ENCODE measurements at regions not wholly inside any gene's neighbourhood (a gene's known extent, or its start where the extent isn't known, plus 50 kb on each side); places are given as distances from the start of the nearest gene placed in this dataset.

DNA sequence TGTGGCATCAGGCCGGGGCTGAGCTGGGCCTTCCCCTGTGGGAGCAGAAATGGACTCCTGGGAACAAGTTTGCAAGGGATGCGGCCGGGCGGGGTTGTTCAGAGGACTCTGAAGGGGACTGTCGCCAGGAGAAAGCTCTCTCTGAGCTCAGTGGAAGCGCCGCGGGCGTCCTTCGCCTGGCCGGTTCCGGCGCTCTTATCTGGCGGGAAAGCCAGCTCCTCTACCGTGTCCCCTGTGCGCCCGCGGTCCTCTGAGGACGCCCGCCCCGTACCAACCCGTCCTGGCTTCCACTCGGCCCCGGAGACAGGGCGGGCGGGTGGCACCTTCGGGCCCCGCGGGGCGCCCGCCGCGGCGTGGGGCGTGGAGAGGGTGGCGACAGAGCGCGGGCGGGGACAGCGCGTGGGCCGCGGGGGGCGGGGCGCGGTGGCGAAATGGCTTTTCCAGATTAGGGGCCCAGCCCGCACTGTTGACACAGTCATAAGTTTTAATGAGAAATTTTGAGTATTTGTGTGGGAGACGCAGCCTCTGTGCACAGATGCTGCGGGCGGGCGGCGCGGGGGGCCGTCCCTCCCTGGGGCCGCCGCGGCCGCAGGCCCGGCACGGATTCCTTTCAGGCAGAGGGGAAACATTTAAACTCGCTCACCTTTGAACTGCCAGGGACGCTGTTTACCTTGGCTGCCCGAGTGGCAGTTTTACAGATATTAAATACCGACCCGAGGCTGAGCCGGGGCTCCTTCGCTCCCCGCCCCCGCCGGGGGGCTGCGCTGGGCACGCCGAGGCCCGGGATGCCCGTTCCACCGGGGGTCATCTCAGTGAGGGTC, 70.2 kb downstream of the FOXD2 start:
- H2AFZ ChIP-seq (ENCODE audit: low read length), result no peak overlapping the region
- no peak overlapping the region for H3K27ac ChIP-seq (ENCODE audit: insufficient read length, low read depth, low read length)
- H3K9ac ChIP-seq (ENCODE audit: extremely low read depth, insufficient read length, low read length), result no peak overlapping the region
- no peaks in the 10 kb centered on the region for H4K20me1 ChIP-seq (ENCODE audit: control insufficient read depth, insufficient read depth, insufficient read length)
- no peaks in the 10 kb centered on the region; a peak in 1 of 7 replicates for H3K36me3 Mint-ChIP-seq (ENCODE audit: insufficient read depth in 1 of 3, low read depth in 3 of 3)
- H3K9me3 Mint-ChIP-seq, result peaks cover 0 to 8% of the 10 kb centered on the region in 2 experiments; a peak in 2 of 5 replicates
- no peak overlapping the region for H2BK15ac ChIP-seq (ENCODE audit: low read depth, low read length)
- H3K79me2 ChIP-seq (ENCODE audit: insufficient read depth, low read length), result no peaks in the 10 kb centered on the region
- H3K56ac ChIP-seq (ENCODE audit: insufficient read length, low read depth, low read length), result no peak overlapping the region
- no peak overlapping the region for H2AK5ac ChIP-seq (ENCODE audit: insufficient read length, low read length)
- H3K18ac ChIP-seq (ENCODE audit: insufficient read length, low read depth, low read length), result no peak overlapping the region
- H3K4me1 Mint-ChIP-seq, result peaks cover 8 to 18% of the 10 kb centered on the region in 2 experiments
- DNase-seq, result peak; percentile 50
- peak overlapping the region; percentile 59 to 81 for H3K4me3 Mint-ChIP-seq
- no peak overlapping the region for H4K8ac ChIP-seq (replicated peaks; ENCODE audit: insufficient read length, low read depth, low read length)
- H3K4ac ChIP-seq (ENCODE audit: low read depth, low read length), result no peak overlapping the region
- H4K91ac ChIP-seq (ENCODE audit: insufficient read length, low read depth, low read length), result no peak overlapping the region
- peaks cover 97% of the 10 kb centered on the region for H3K27me3 Mint-ChIP-seq (ENCODE audit: low read depth)
- H2BK120ac ChIP-seq (ENCODE audit: low read depth, low read length, poor library complexity, severe bottlenecking), result no peak overlapping the region
- TF ChIP-seq, protein P1, sequence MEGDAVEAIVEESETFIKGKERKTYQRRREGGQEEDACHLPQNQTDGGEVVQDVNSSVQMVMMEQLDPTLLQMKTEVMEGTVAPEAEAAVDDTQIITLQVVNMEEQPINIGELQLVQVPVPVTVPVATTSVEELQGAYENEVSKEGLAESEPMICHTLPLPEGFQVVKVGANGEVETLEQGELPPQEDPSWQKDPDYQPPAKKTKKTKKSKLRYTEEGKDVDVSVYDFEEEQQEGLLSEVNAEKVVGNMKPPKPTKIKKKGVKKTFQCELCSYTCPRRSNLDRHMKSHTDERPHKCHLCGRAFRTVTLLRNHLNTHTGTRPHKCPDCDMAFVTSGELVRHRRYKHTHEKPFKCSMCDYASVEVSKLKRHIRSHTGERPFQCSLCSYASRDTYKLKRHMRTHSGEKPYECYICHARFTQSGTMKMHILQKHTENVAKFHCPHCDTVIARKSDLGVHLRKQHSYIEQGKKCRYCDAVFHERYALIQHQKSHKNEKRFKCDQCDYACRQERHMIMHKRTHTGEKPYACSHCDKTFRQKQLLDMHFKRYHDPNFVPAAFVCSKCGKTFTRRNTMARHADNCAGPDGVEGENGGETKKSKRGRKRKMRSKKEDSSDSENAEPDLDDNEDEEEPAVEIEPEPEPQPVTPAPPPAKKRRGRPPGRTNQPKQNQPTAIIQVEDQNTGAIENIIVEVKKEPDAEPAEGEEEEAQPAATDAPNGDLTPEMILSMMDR (conservative IDR thresholded peaks at IDR 0.05), result no peak
- no peak overlapping the region for H3K14ac ChIP-seq (ENCODE audit: insufficient read depth, low read length)
- no peak overlapping the region for H2BK20ac ChIP-seq (ENCODE audit: low read depth, low read length, poor library complexity, severe bottlenecking)
- H2BK5ac ChIP-seq (ENCODE audit: insufficient read length, low read length), result no peak overlapping the region
- H3T11ph ChIP-seq (ENCODE audit: low read length), result no peak overlapping the region
- H3K27me3 ChIP-seq (ENCODE audit: insufficient read depth, low read length), result peaks cover 31% of the 10 kb centered on the region
- H3K9me3 ChIP-seq (ENCODE audit: control insufficient read depth, low read depth, low read length), result no peaks in the 10 kb centered on the region
- WGBS (ENCODE audit: extremely low coverage, insufficient read length, low lambda C conversion rate), result no CpG with 5 or more reads among the region's 77 CpGs
- H3K4me1 ChIP-seq (ENCODE audit: insufficient read depth, low read length), result no peaks in the 10 kb centered on the region
- no peaks in the 10 kb centered on the region for H3K79me1 ChIP-seq (ENCODE audit: insufficient read depth, low read depth, low read length, poor library complexity, severe bottlenecking)
- H3K4me2 ChIP-seq (ENCODE audit: insufficient read depth, insufficient read length, low read length), result peak overlapping the region; percentile 77
- H3K23me2 ChIP-seq (ENCODE audit: insufficient read length, low read depth, low read length, poor library complexity, severe bottlenecking), result peaks cover 11% of the 10 kb centered on the region
- no peak overlapping the region for H3K23ac ChIP-seq (ENCODE audit: insufficient read length, low read depth, low read length)
- H2BK12ac ChIP-seq (ENCODE audit: insufficient read length, low read depth, low read length), result no peak overlapping the region
- no peak overlapping the region for H3K27ac Mint-ChIP-seq
- H4K5ac ChIP-seq (ENCODE audit: insufficient read length, low read depth, low read length), result no peak overlapping the region

Data from H9 (cell line).